Dendritic cell treated with granulocyte-macrophage colony-stimulating factor and Interleukin-4, amounts not matched to agents 40 ng/mL and 50 ng/mL, for 4 days (primary cell): ENCODE measurements at regions not wholly inside any gene's neighbourhood (a gene's known extent, or its start where the extent isn't known, plus 50 kb on each side); places are given as distances from the start of the nearest gene placed in this dataset.
A peak's percentile ranks its signal among the peaks of the same experiment; 100 is the strongest.

Experiments
- H3K27ac Mint-ChIP-seq: one replicate; pipeline ENCODE4 v1.8.0; 2022; ENCODE audit warnings: mild to moderate bottlenecking, mixed read lengths
- H3K27me3 Mint-ChIP-seq: one replicate; pipeline ENCODE4 v1.8.0; 2022; ENCODE audit warnings: mild to moderate bottlenecking, mixed read lengths
- H3K36me3 Mint-ChIP-seq: one replicate; pipeline ENCODE4 v1.8.0; 2022; ENCODE audit warnings: low read depth, mixed read lengths
- H3K4me1 Mint-ChIP-seq: one replicate; pipeline ENCODE4 v1.8.0; 2022; ENCODE audit warnings: low read depth, mixed read lengths
- H3K4me3 Mint-ChIP-seq: one replicate; pipeline ENCODE4 v1.8.0; 2022; ENCODE audit warnings: mild to moderate bottlenecking, moderate library complexity, mixed read lengths
- H3K9me3 Mint-ChIP-seq: one replicate; pipeline ENCODE4 v1.8.0; 2022; ENCODE audit warnings: mixed read lengths
- intact Hi-C: fragments of 100-400 bp; cut with micrococcal nuclease; formaldehyde crosslinking; loops from one replicate; pipeline ENCODE4 v1.15.0; 2022

DNA sequence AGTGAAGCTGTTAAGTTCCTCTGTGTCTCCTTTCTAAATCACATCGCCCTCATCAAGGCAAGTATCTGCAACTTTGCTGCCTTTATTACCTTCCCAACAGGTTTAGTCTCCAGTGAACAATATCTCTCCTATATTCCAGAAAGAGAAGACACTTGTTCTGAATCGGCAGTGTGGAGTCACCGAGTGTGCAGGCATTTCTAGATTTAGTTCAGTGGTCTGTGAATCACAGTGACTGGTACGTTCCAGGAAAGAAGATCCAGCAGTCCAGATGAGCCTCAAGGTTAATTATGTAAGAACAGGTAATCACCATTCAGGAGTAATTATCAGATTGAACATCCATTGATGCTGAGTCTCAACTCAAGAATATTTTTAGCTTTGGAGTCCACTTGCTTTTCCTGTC, 497.0 kb downstream of the FOXO1 start:
- intact Hi-C loops, result no loop called here
- Mint-ChIP-seq H3K4me3 (no peak overlapping the region), H3K27me3 (peaks cover 42% of the 10 kb centered on the region), H3K9me3 (no peaks in the 10 kb centered on the region), H3K27ac (no peak overlapping the region), H3K4me1 (no peaks in the 10 kb centered on the region), H3K36me3 (no peaks in the 10 kb centered on the region)

DNA sequence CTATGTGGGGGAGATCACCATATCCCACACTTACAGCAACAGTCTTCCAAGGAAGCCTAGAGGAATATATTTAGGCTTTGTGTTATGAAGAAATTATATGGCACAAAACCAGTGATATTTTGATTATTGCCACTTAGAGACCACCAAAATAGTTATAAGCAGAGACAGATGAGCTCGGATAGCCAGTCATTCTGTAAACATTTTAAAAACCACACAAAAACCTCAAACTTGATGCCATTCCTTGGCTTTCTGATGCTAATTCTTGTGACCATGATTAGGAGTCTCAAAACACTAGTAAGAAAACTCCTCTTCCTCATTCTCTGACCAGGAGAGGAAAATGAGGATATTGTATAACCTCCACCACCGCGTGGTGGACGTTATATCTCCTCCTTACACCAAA, 496.4 kb downstream of the FOXO1 start:
- Mint-ChIP-seq H3K36me3 (no peaks in the 10 kb centered on the region), H3K9me3 (no peaks in the 10 kb centered on the region), H3K27ac (no peak overlapping the region), H3K4me1 (no peaks in the 10 kb centered on the region), H3K4me3 (no peak overlapping the region), H3K27me3 (peaks cover 44% of the 10 kb centered on the region)
- intact Hi-C loops, result no loop called here

DNA sequence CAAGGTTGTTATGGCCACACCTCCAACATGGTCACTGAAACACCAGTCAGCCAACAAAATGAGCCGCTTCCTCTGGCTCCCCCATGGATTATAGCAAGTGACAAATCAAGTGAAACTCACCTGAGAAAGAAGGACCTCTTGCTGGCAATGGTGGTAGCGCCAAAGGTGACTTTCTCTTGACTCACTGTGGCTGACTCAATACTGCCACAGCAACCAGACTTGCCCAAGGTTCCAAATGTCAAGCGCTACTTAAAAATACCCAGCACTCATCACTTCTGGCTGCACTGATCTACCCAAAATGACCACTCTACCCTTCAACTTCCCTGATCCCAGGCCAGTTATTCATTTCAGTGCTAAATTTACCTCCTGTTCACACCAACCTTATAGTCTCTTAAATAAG, 495.5 kb downstream of the FOXO1 start:
- Mint-ChIP-seq H3K4me3 (no peak overlapping the region), H3K9me3 (no peaks in the 10 kb centered on the region), H3K27ac (no peak overlapping the region), H3K27me3 (peaks cover 44% of the 10 kb centered on the region), H3K4me1 (no peaks in the 10 kb centered on the region), H3K36me3 (no peaks in the 10 kb centered on the region)
- intact Hi-C loops, result no loop called here

DNA sequence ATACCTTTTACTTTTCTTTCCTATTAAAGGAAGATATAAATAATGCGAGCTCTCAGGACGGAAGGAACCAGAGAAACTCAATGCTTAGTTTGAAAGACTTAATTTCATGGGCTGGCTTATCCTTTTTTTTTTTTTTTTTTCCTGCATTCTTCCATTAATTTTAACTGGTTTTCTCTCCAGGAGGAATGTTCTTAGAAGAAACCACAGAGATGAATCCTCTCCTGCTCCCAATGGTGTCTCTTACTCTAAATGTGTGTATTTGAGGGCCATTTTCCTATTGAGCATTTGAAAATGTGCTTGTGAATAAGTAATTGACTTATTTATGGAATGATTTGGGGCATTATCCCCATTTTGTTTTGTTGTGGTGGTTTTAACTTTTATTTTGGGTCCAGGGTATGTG, 494.9 kb downstream of the FOXO1 start:
- Mint-ChIP-seq H3K9me3 (no peaks in the 10 kb centered on the region), H3K36me3 (no peaks in the 10 kb centered on the region), H3K27ac (no peak overlapping the region), H3K27me3 (peaks cover 45% of the 10 kb centered on the region), H3K4me1 (no peaks in the 10 kb centered on the region), H3K4me3 (no peak overlapping the region)
- intact Hi-C loops, result no loop called here

DNA sequence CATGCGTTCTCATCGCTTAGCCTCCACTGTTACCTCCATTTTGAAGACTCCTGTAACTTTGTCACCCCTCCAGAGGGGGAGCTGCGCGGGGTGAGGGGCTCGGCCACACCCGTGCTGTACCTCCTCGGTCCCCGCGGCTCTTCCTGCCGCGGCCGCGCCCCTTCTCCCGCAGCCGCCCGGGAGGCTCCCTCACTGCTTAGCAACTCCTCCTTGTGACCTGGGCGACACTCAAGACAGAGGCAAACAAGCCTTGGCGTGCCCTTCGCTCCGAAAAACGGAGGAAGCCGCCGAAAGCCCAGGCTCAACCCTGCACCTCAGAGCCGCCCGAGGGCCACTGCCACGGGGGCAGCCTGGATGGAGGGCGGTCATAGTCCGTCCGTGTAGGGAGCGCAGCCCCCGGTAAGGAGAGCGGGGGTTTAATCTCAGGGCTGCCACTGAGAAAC, 494.3 kb downstream of the FOXO1 start:
- Mint-ChIP-seq H3K27me3 (peaks cover 45% of the 10 kb centered on the region), H3K4me3 (peak overlapping the region; percentile 13), H3K27ac (no peak overlapping the region), H3K9me3 (no peaks in the 10 kb centered on the region), H3K4me1 (no peaks in the 10 kb centered on the region), H3K36me3 (no peaks in the 10 kb centered on the region)
- intact Hi-C loops, result no loop called here

DNA sequence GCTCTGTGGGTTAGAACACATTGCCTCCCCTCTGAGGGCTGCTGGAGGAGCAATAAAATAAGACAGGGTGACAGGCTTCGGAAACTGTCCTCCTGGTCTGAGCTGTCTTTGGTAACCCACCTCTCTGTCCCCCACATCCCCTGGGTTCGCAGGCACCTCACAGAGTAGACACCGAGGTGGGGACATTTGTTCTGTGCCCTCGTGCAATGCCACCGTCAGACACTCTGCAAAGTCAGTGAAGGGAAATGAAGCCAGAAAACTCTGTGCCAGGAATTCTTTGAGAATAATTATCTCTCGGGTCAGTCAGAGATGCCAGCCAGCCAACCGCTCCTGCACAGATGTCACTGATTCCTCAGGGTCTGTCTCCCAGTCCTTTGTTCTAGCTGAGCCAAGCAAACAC, 493.6 kb downstream of the FOXO1 start:
- H3K4me3 Mint-ChIP-seq, result no peak overlapping the region
- H3K4me1 Mint-ChIP-seq, result no peaks in the 10 kb centered on the region
- intact Hi-C loops, result no loop called here
- no peak overlapping the region for H3K27ac Mint-ChIP-seq
- no peaks in the 10 kb centered on the region for H3K9me3 Mint-ChIP-seq
- H3K27me3 Mint-ChIP-seq, result peaks cover 41% of the 10 kb centered on the region
- H3K36me3 Mint-ChIP-seq, result no peaks in the 10 kb centered on the region

DNA sequence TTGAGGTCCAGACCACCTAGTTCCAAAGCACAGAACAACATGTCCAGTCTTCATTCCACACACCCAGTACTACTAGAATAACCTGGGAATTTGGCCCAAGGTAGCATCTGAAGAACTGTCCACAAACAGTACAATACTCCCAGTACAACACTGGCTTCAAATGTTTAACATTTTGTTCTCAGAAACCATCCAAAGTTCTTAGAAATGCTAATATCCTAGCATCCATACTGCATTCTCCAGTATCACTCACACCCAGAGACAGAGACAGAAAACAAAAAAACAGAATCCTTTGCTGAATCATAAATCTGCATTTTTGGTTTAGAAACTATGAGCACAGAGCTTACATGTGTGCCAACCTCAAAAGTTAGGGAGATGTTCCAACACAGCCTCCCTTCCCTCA, 490.8 kb downstream of the FOXO1 start:
- Mint-ChIP-seq H3K4me3 (no peak overlapping the region), H3K27ac (no peak overlapping the region), H3K9me3 (no peaks in the 10 kb centered on the region), H3K4me1 (no peaks in the 10 kb centered on the region), H3K36me3 (no peaks in the 10 kb centered on the region), H3K27me3 (peaks cover 30% of the 10 kb centered on the region)
- intact Hi-C loops, result no loop called here

DNA sequence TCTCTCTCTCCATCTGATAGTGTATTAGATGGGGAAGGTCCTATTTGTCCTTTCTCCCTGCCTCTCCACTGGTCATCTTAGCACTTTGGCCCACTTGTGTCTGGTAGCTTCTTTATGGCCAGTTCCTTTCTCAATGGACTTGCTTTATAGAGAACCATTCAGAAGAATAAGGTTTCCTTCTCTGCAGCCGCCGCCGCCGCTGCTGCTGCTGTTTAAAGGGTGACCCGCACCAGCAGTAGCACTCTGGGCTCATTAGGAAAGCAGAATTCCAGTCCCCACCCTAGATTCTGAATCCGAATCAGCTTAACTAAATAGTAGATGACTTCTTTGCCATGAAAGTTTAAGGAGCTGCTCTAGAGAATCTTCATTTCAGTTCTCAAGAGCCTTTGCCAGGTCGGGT, 490.2 kb downstream of the FOXO1 start:
- Mint-ChIP-seq H3K9me3 (no peaks in the 10 kb centered on the region), H3K27ac (no peak overlapping the region), H3K36me3 (no peaks in the 10 kb centered on the region), H3K4me3 (no peak overlapping the region), H3K27me3 (peaks cover 24% of the 10 kb centered on the region), H3K4me1 (no peaks in the 10 kb centered on the region)
- intact Hi-C loops, result no loop called here

DNA sequence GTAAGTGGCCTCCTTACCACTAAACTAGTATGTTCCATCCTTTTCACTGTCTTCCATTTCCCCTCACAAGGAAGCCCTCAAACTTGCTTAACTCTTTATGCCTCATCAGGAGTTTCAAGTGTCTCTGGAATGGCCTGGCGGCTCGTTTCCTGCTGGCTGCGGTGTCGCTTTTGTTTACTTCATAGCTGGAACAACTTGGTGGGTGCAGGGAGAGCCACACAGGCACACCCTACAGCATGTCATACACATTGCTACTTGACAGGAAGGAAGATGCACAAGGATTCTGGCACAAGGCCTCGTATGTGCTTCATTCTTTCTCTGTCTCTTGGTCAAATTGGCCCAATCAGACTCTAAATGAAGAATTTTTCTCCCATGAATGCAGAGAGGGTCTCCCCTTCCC, 488.3 kb downstream of the FOXO1 start:
- no peak overlapping the region for H3K27ac Mint-ChIP-seq
- H3K36me3 Mint-ChIP-seq, result no peaks in the 10 kb centered on the region

DNA sequence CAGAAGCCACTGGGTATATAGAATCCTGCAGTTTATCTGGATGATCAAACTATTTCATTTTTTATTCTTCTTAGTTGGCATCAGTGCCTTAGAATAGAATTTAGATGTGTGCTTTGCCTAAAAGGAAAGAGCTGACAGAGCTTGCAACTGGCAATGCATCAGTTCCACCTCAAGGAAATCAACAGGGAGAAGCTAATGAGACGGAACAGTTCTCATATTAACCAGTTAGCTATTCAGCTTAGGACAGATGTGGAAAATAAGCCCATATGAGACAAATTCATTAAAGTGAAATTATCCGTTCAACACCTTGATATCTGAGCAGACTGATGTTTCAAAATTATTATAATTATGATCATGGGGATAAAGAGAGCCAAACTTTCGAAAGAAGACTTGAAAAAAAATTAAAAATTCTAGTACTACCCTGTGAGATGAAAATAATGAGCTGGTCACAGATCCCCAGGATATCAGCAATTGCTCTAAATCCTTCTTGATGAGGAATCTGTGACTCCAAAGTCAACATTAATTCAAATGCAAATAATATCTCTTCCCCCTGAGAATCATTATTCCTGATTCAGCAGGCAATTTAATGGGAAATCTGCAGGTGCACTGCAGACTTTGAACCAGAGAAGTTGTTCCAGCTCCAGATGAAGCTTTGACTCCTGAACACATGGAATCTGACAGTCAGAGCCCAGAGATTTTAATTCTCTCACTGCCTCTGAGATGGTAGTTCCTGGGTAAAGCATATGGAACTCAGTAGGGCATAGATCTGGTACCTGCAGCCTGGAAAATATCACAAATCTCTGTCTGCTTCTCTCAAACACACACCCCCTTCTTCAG, 486.8 kb downstream of the FOXO1 start:
- intact Hi-C loops, result no loop called here
- Mint-ChIP-seq H3K4me1 (no peaks in the 10 kb centered on the region), H3K27me3 (peaks cover 2% of the 10 kb centered on the region), H3K4me3 (no peak overlapping the region), H3K9me3 (no peaks in the 10 kb centered on the region), H3K27ac (no peak overlapping the region), H3K36me3 (no peaks in the 10 kb centered on the region)

More for the DNA sequence above, 488.3 kb downstream of the FOXO1 start:
- H3K4me3 Mint-ChIP-seq, result no peak overlapping the region
- no peaks in the 10 kb centered on the region for H3K9me3 Mint-ChIP-seq
- no peaks in the 10 kb centered on the region for H3K4me1 Mint-ChIP-seq
- intact Hi-C loops, result no loop called here
- peaks cover 7% of the 10 kb centered on the region for H3K27me3 Mint-ChIP-seq

DNA sequence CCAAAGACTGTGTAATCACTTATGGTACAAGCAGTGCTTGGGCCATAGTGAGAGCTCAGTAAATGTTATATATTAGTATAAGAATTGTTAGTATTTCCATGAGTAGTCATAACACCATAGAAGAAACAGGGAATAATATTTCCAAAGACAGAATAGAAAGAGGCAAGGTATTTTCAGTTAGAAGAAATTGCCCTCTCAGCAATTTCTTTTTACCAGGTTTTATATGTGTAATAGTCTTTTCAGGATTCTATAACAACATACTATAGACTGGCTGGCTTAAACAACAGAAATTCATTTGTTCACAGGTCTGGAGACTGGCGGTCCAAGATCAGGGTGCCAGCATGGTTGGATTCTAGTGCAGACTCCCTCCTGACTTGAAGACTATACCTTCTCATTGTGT, 485.7 kb downstream of the FOXO1 start:
- Mint-ChIP-seq H3K27me3 (peaks cover 1% of the 10 kb centered on the region), H3K36me3 (no peaks in the 10 kb centered on the region), H3K4me3 (no peak overlapping the region), H3K27ac (no peak overlapping the region), H3K4me1 (peaks cover 8% of the 10 kb centered on the region), H3K9me3 (no peaks in the 10 kb centered on the region)
- intact Hi-C loops, result no loop called here

DNA sequence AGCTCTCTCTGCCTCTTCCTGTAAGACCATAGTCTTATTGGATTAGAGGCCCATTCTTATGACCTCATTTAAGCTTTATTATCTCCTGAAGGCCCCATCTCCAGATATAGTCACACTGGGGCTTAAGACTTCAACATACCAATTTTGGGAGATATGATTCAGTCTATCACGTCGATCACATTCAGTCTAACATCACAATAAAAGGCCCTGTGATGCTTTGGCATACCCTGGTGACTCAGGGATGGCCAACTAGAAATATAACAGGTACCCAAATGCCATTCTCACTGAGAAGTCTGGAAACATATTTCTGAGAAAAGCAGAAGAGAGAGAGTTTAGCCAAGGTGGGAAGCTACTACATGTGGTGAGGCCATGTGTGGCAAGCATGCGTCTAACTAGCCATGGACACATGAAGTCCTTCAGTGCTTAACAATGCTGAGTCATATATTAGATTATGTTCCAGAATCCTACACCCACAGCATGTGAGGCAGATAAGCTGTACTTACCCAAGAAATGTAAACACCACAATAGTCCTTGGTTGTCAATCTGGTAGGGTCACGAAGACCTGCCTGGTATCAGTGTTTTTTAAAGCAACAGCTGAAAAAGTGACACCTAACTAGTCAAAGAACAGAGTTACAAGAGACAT, 485.1 kb downstream of the FOXO1 start:
- H3K27ac Mint-ChIP-seq, result no peak overlapping the region
- H3K27me3 Mint-ChIP-seq, result no peaks in the 10 kb centered on the region
- H3K9me3 Mint-ChIP-seq, result no peaks in the 10 kb centered on the region
- peaks cover 8% of the 10 kb centered on the region for H3K4me1 Mint-ChIP-seq
- intact Hi-C loops, result no loop called here
- H3K4me3 Mint-ChIP-seq, result no peak overlapping the region
- no peaks in the 10 kb centered on the region for H3K36me3 Mint-ChIP-seq

DNA sequence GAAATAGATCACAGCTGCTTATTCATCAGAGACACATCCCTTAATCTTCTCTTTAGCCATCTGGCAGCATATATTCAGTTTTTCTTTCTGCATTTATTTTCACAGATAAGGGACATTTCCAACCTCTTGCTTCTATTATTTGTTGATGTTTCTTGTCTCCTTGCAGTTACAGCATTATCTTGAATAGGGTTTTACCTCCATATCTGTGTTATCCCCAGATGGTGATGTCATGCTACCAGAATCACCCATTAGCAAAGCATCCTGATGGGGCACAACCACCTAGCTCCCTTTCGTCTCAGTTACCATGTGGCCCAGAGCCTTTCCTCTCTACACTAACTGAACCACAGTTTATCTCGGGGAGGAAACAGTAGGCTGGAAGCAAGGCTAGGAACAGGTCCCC, 483.9 kb downstream of the FOXO1 start:
- Mint-ChIP-seq H3K9me3 (no peaks in the 10 kb centered on the region), H3K4me3 (no peak overlapping the region), H3K27me3 (no peaks in the 10 kb centered on the region), H3K4me1 (peaks cover 8% of the 10 kb centered on the region), H3K36me3 (no peaks in the 10 kb centered on the region), H3K27ac (no peak overlapping the region)
- intact Hi-C loops, result no loop called here

DNA sequence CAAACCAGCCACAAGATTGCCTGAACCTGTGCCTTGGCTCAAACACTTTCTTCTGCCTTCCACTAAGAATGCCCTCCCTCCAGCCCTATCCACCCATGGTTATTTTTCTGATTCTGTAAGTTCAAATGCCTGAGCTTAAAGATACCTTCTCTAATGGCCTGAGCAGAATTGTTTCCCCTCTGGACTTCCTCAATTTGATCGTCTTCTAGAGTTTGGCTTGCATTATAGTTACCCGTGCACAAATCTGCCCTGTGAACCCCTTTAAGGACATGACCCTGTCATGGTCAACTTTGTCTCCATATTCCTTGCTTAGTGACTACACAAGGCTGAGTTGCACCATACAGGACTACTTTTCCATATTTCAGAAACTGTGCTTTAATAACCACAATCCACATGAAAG, 481.0 kb downstream of the FOXO1 start:
- Mint-ChIP-seq H3K4me1 (peaks cover 8% of the 10 kb centered on the region), H3K36me3 (no peaks in the 10 kb centered on the region), H3K27ac (no peak overlapping the region), H3K9me3 (no peaks in the 10 kb centered on the region), H3K27me3 (peaks cover 3% of the 10 kb centered on the region), H3K4me3 (no peak overlapping the region)
- intact Hi-C loops, result no loop called here

DNA sequence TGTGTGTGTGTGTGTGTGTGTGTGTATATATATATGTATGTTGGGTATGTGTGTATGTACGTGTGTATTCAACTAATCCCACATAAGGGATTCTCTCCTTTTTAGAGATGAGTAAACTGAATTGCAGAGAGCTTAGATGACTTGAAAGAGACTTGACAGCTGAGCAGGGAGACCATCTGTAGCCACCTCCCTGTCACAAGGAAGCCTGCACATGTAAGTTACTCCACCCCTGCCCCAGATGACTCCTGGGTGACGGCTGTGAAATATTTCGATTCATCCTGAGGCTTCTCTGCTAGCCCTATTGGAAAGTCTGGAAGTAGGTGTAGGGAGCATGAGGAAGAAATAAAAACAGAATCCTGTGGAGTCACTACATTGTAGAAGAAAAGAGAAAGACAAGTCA, 480.4 kb downstream of the FOXO1 start:
- intact Hi-C loops, result no loop called here
- Mint-ChIP-seq H3K9me3 (no peaks in the 10 kb centered on the region), H3K4me1 (peaks cover 8% of the 10 kb centered on the region), H3K36me3 (no peaks in the 10 kb centered on the region), H3K27me3 (peaks cover 5% of the 10 kb centered on the region), H3K27ac (no peak overlapping the region), H3K4me3 (no peak overlapping the region)
